IMR-90 (cell line): ENCODE measurements at regions not wholly inside any gene's neighbourhood (a gene's known extent, or its start where the extent isn't known, plus 50 kb on each side); places are given as distances from the start of the nearest gene placed in this dataset.

ENCODE experiments used
- ATAC-seq: fragments of 200-7000 bp; cut with Tn5 transposase; 2 replicates; pipeline ENCODE4 v1.9.1; 2020; ENCODE audit warnings: low read depth, mild to moderate bottlenecking, moderate library complexity
- BruUV-seq: library from RNA; stranded (reverse); fragments of 400-500 nt; replicated peaks from 2 replicates; lab custom pipeline; 2021; lab: Mats Ljungman, UMichigan
- CTCF ChIA-PET: fragments of 300-600 bp; formaldehyde crosslinking; extraction: SDS; loops from one replicate; lab custom pipeline; 2021; ENCODE audit warnings: antibody characterized with exemption; lab: Yijun Ruan, JAX
- POLR2A ChIA-PET: fragments of 300-600 bp; sonication (Branson Sonifier 250); formaldehyde crosslinking; loops from one replicate; lab custom pipeline; 2022; ENCODE audit warnings: antibody characterized with exemption; ENCODE audit not compliant: unreplicated experiment; lab: Charles Lee
- DNase-seq: peaks from one replicate; pipeline ENCODE4 v3.0.0; 2013
- H2AFZ ChIP-seq: replicated peaks from 2 replicates; pipeline ENCODE3; 2013; ENCODE audit warnings: low read length, mild to moderate bottlenecking; ENCODE audit not compliant: poor library complexity
- H2AK5ac ChIP-seq: 2 replicates; pipeline ENCODE4 v1.6.1; 2013; ENCODE audit warnings: low read depth, low read length, inconsistent platforms
- H2AK9ac ChIP-seq: replicated peaks from 2 replicates; pipeline ENCODE3; 2013; ENCODE audit warnings: mild to moderate bottlenecking, low read depth, low read length, moderate library complexity; ENCODE audit not compliant: poor library complexity
- H2BK120ac ChIP-seq: 2 replicates; pipeline ENCODE4 v1.6.1; 2013; ENCODE audit warnings: low read depth, low read length, inconsistent platforms
- H2BK15ac ChIP-seq: 3 replicates; pipeline ENCODE4 v1.6.1; 2013; ENCODE audit warnings: low read depth, low read length, inconsistent platforms
- H2BK20ac ChIP-seq: 2 replicates; pipeline ENCODE4 v1.6.1; 2013; ENCODE audit warnings: low read depth, mild to moderate bottlenecking, inconsistent platforms, low read length, moderate library complexity
- H2BK5ac ChIP-seq: 2 replicates; pipeline ENCODE4 v1.6.1; 2013; ENCODE audit warnings: mild to moderate bottlenecking, low read depth, low read length, inconsistent platforms; ENCODE audit not compliant: poor library complexity, severe bottlenecking
- H3K14ac ChIP-seq: replicated peaks from 2 replicates; pipeline ENCODE4 v1.6.1; 2013; ENCODE audit warnings: low read depth, low read length, inconsistent platforms
- H3K18ac ChIP-seq: 2 replicates; pipeline ENCODE4 v1.6.1; 2013; ENCODE audit warnings: low read depth, low read length, control low read depth
- H3K23ac ChIP-seq: 2 replicates; pipeline ENCODE4 v1.6.1; 2013; ENCODE audit warnings: low read depth, low read length, inconsistent platforms
- H3K27ac ChIP-seq: 2 replicates; pipeline ENCODE4 v1.5.1; 2013; ENCODE audit warnings: mild to moderate bottlenecking, control low read depth, low read length; ENCODE audit not compliant: insufficient read depth
- H3K27me3 ChIP-seq: 2 replicates; pipeline ENCODE4 v1.6.1; 2013; ENCODE audit warnings: low read length; ENCODE audit not compliant: control insufficient read depth, insufficient read depth
- H3K36me3 ChIP-seq: 2 replicates; pipeline ENCODE4 v1.6.1; 2013; ENCODE audit warnings: low read length, mixed read lengths; ENCODE audit not compliant: control insufficient read depth, insufficient read depth
- H3K4ac ChIP-seq: 2 replicates; pipeline ENCODE4 v1.6.1; 2013; ENCODE audit warnings: low read depth, low read length, inconsistent platforms
- H3K4me1 ChIP-seq: 2 replicates; pipeline ENCODE4 v1.6.1; 2013; ENCODE audit warnings: low read length, mixed read lengths; ENCODE audit not compliant: control insufficient read depth, insufficient read depth
- H3K4me2 ChIP-seq: 2 replicates; pipeline ENCODE4 v1.6.1; 2013; ENCODE audit warnings: low read depth, mild to moderate bottlenecking, control low read depth, low read length, moderate library complexity
- H3K4me3 ChIP-seq: 2 replicates; pipeline ENCODE4 v1.5.1; 2013; ENCODE audit warnings: low read depth, mild to moderate bottlenecking, control low read depth, low read length, moderate library complexity; ENCODE audit not compliant: insufficient read depth
- H3K56ac ChIP-seq: 2 replicates; pipeline ENCODE4 v1.6.1; 2013; ENCODE audit warnings: low read length, inconsistent platforms; ENCODE audit not compliant: insufficient read depth; ENCODE audit errors: extremely low read depth
- H3K79me1 ChIP-seq, 2 experiments: 2 replicates each; pipeline ENCODE4 v1.6.1; 2013; ENCODE audit warnings: low read length in 2 of 2, inconsistent platforms in 1 of 2, low read depth in 1 of 2
- H3K9ac ChIP-seq: 2 replicates; pipeline ENCODE4 v1.6.1; 2013; ENCODE audit warnings: low read depth, low read length, control low read depth
- H3K9me1 ChIP-seq: 2 replicates; pipeline ENCODE4 v1.6.1; 2013; ENCODE audit warnings: low read length, inconsistent platforms; ENCODE audit not compliant: insufficient read depth
- H3K9me3 ChIP-seq: 2 replicates; pipeline ENCODE4 v1.6.1; 2013; ENCODE audit warnings: low read length; ENCODE audit not compliant: control insufficient read depth, insufficient read depth
- H4K20me1 ChIP-seq: 2 replicates; pipeline ENCODE4 v1.6.1; 2013; ENCODE audit warnings: low read length, inconsistent platforms; ENCODE audit not compliant: insufficient read depth
- H4K5ac ChIP-seq: 2 replicates; pipeline ENCODE4 v1.6.1; 2013; ENCODE audit warnings: mild to moderate bottlenecking, low read depth, low read length, control low read depth
- H4K8ac ChIP-seq, 2 experiments: 2 replicates each; pipeline ENCODE4 v1.6.1; 2013; ENCODE audit warnings: low read depth in 2 of 2, low read length in 2 of 2, control low read depth in 1 of 2, inconsistent platforms in 1 of 2
- H4K91ac ChIP-seq: 2 replicates; pipeline ENCODE4 v1.6.1; 2013; ENCODE audit warnings: low read depth, low read length, inconsistent platforms; ENCODE audit not compliant: insufficient read depth
- BHLHE40 ChIP-seq: fragments of 150-350 bp; IDR thresholded peaks from 2 replicates; pipeline ENCODE4 v1.6.1; 2016; ENCODE audit warnings: mild to moderate bottlenecking, low read depth, low read length
- FOS ChIP-seq: fragments of 150-350 bp; IDR thresholded peaks from 2 replicates; pipeline ENCODE4 v1.6.1; 2016; ENCODE audit warnings: low read depth, low read length
- RAD21 ChIP-seq: IDR thresholded peaks from 2 replicates; pipeline ENCODE4 v1.6.1; 2012; ENCODE audit warnings: low read length, improper control_type of control experiment
- RCOR1 ChIP-seq: IDR thresholded peaks from 2 replicates; pipeline ENCODE4 v1.6.1; 2012; ENCODE audit warnings: mild to moderate bottlenecking, low read length, improper control_type of control experiment; ENCODE audit not compliant: insufficient replicate concordance
- SMC3 ChIP-seq: fragments of 150-350 bp; IDR thresholded peaks from 2 replicates; pipeline ENCODE4 v1.6.1; 2016; ENCODE audit warnings: low read depth, mild to moderate bottlenecking, antibody characterized with exemption, low read length, moderate library complexity
- WGBS, 2 experiments: methylation state at CpG; one replicate each; pipeline versions ENCODE4 v1.1.5 to v1.1.7; 2013; ENCODE audit warnings: missing lambda C conversion rate in 2 of 2; ENCODE audit not compliant: insufficient read length in 1 of 2; ENCODE audit errors: extremely low coverage in 2 of 2; 5-methylcytosine and 5-hydroxymethylcytosine counted together
- dilution Hi-C: fragments of 300-500 bp; cut with HindIII; formaldehyde crosslinking; loops from one replicate; pipeline ENCODE4 v1.14.3; 2018; ENCODE audit warnings: low sequenced_read_pairs; ENCODE audit not compliant: unreplicated experiment
- in situ Hi-C: fragments of 300-500 bp; cut with MboI; formaldehyde crosslinking; loops from 3 replicates; pipeline ENCODE4 v1.14.3; 2019; ENCODE audit warnings: low sequenced_read_pairs, inconsistent platforms, mixed read lengths
- intact Hi-C: fragments of 100-400 bp; cut with micrococcal nuclease; formaldehyde crosslinking; loops from 2 replicates; pipeline ENCODE4 v1.10.0; 2022

DNA sequence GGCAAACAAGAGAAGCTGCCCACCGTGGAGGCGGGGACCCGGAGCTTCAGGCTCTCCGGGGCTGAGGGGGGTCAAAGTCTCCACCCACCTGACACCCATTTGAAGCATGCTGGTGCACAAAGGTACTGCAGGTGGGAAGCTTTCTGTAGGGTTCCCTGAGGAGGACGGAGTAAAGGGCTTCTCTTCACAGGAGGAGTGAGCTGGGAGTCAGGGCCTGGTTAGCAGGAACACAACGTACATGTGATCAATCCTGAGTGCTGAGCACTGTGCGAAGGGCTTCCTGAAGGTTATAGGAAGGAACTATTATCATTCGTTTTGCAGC lies 252.9 kb upstream of the RPL38 start:
- CTCF ChIA-PET, result no interaction called here
- peaks cover 36% of the 10 kb centered on the region for H3K9me3 ChIP-seq
- H4K8ac ChIP-seq, result no peak overlapping the region
- no peaks in the 10 kb centered on the region for H3K4me1 ChIP-seq
- dilution Hi-C loops, result no loop called here
- H2BK120ac ChIP-seq, result no peak overlapping the region
- no peak for DNase-seq
- intact Hi-C loops, result no loop called here
- H4K5ac ChIP-seq, result no peak overlapping the region
- H3K27me3 ChIP-seq, result no peaks in the 10 kb centered on the region
- no peaks in the 10 kb centered on the region for H3K36me3 ChIP-seq
- no peak overlapping the region for H3K23ac ChIP-seq
- H3K14ac ChIP-seq, result no peak overlapping the region
- no peak overlapping the region for H2AK5ac ChIP-seq
- H3K4me3 ChIP-seq, result no peak overlapping the region
- no peak overlapping the region for H3K18ac ChIP-seq
- H3K4ac ChIP-seq, result no peak overlapping the region
- no TSS peak for BruUV-seq
- H4K20me1 ChIP-seq, result no peaks in the 10 kb centered on the region
- no peak overlapping the region for H2BK15ac ChIP-seq
- no peak overlapping the region for H3K56ac ChIP-seq
- H2AK9ac ChIP-seq, result no peak overlapping the region
- H2BK5ac ChIP-seq, result no peak overlapping the region
- H3K27ac ChIP-seq, result no peak overlapping the region
- TF ChIP-seq BHLHE40 (no peak), SMC3 (no peak), RAD21 (no peak), FOS (no peak), RCOR1 (no peak)
- WGBS, 2 experiments, result no CpG with 5 or more reads among the region's 8 CpGs
- H3K9ac ChIP-seq, result no peak overlapping the region
- no peak overlapping the region for H2AFZ ChIP-seq
- POLR2A ChIA-PET, result no interaction called here
- no peaks in the 10 kb centered on the region for H3K79me1 ChIP-seq
- no peaks in the 10 kb centered on the region for H3K9me1 ChIP-seq
- no peak overlapping the region for H4K91ac ChIP-seq
- no peak overlapping the region for H2BK20ac ChIP-seq
- no peak overlapping the region for H3K4me2 ChIP-seq
- in situ Hi-C loops, result loop anchor here (25.0 kb wide), 1 partner anchor 162 kb away; no protein-coding TSS in a partner anchor
- ATAC-seq, result no peak
